GM19023 (cell line): ENCODE measurements at regions not wholly inside any gene's neighbourhood (a gene's known extent, or its start where the extent isn't known, plus 50 kb on each side); places are given as distances from the start of the nearest gene placed in this dataset.

Experiments
- ATAC-seq: cut with Tn5 transposase; IDR thresholded peaks from one replicate; pipeline ENCODE4 v1.9.1; 2021; ENCODE audit warnings: mild to moderate bottlenecking, moderate library complexity; ENCODE audit not compliant: unreplicated experiment

- ATAC-seq, result peak; percentile 86
Measured at GRCh38 chr9:3732077-3733038, 206.6 kb upstream of the RFX3 start.

DNA sequence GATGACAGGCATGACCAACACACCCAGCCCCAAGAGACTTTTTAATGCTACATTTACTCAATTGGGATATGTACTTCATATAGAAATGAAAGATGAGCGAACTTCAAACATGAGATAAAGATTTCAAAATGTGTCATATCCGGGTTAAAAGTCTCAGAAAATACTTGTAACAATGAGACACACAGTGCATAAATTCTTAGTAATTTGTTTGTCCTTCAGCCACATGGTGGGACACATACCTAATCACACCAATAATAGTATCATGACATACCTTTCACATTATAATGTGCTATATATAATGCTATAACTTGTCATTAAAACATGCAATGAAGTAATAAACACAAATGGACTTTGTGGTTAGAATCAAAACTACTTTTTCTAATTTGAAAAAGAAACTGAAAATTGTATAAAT is 204.7 kb upstream of the RFX3 start:
- peak; percentile 36 for ATAC-seq

- no peak for ATAC-seq
Measured at GRCh38 chr9:3721096-3721495, 195.3 kb upstream of the RFX3 start.

DNA sequence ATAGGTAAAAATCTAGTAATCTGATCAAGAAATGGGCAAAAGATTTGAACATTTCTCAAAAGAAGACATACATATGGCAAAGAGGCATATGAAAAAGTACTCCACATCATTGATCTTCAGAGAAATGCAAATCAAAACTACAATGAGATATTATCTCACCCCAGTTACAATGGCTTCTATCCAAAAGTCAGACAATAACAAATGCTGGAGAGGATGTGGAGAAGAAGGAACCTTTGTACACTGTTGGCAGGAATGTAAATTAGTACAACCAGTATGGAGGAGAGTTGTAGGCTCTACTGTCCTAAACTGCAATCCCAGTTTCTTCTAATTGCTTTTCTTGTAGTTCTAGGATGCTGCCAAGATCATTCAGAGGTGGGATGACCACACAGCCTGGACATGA is 193.5 kb upstream of the RFX3 start:
- ATAC-seq, result no peak

DNA sequence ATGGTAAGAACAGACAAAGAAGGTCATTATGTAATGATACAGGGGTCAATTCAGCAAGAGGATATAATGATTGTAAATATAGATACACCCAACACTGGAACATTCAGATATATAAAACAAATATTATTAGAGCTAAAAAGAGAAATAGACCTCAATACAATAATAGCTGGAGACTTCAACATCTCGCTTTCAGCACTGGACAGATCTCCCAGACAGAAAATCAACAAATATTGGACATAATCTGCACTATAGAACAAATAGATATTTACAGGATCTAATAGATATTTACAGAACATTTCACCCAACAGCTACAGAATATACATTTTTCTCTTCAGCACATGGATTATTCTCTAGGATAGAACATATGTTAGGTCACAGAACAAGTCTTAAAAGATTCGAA is 190.6 kb upstream of the RFX3 start:
- no peak for ATAC-seq

DNA sequence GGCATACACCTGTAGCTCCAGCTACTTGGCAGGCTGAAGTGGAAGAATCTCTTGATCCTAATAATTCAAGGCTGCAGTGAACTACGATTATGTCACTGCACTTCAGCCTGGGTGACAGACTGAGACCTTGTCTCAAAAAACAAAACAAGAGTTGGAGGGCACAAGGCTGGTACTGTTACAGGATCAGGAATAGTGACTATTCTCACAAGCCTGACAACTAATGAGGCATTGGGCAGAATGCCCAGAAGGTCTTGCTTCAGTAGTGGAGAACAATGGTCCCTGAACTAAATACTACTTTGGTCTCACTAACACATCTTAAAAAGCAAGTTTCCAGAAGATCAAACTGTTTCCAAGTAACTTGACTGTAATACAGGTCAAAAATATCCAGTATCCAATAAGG is 182.9 kb upstream of the RFX3 start:
- no peak for ATAC-seq

DNA sequence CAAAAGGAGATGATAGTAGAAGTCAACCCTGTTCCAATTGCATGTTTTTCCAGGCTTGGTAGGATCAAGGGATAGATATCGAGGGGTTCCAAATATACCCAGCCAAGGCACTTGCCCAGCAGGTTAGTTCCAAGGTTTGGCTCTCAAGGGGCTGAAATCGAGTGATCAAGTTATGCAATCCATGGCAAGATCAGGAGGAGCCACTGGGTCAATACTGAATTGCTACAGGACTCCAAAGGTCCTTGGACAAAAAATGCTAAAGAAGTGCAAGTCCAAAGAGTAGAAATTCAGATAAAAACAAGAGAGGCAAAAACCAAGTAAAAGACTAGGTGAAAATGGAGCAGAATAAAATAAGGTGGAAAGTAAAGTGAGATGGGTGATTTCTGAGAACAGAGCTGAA is 179.1 kb upstream of the RFX3 start:
- no peak for ATAC-seq

DNA sequence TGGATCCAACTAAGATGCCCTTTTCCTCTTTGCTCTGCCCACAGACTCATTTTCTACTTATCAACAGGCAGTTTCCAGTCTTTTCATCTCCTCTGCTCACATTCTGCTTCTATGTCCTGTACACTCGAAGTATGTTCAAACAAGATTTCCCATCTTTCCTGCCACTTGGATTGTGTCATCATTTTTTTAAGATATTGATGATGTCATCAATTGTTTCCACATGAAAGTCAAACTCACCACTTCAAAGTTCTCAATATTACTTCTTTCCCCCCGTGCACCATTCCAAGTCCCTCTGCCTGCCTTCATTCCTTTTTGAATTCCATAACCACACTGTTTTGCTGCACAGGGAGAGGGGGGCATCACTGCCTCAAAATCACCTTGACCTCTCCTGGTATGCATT is 175.0 kb upstream of the RFX3 start:
- ATAC-seq, result no peak

- no peak for ATAC-seq
Measured at GRCh38 chr9:3699883-3700282, 174.1 kb upstream of the RFX3 start.

- no peak for ATAC-seq
Measured at GRCh38 chr9:3698531-3698930, 172.7 kb upstream of the RFX3 start.

- no peak for ATAC-seq
Measured at GRCh38 chr9:3698076-3698475, 172.3 kb upstream of the RFX3 start.

DNA sequence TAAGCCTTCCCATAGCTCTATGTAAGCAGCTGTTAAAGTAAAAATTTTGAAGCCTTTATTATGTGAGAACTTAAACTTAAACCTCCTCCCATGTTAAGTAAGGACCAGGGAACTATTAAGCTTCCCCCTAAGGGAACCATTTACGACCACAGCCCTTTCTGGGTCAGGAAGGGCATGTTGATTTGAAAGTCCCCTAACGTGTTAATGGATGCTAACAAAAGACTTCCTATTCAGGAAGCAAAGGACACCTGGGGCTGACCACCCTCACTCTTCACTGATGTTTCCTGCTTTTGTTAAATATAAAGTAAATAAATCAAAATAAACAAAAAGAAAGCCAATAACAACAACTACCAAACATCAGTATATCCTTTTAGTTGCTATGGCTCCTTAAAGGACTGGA is 170.6 kb upstream of the RFX3 start:
- no peak for ATAC-seq

DNA sequence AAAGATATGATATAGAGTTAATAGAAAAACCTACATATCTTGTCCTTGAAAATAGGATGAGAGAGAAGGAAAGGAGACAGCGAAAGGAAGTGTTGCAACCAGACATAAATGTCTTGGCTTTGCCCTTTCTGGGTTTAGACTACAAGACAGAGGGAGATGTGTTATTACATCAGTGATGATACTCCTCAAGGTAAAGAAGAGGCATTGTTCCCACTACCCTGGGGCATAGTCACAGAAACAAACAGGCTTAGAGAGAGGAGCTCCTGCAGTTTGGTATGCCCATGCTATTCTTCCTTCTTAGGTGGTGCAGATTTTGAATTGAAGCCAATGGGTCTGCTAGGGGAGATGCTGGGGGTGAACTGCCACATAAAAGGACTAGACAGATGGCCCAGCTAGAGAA is 166.8 kb upstream of the RFX3 start:
- ATAC-seq, result no peak

GRCh38 chr9:3689555-3689954 is 163.8 kb upstream of the RFX3 start:
- no peak for ATAC-seq

GRCh38 chr9:3687145-3687544 is 161.3 kb upstream of the RFX3 start:
- ATAC-seq, result no peak

- ATAC-seq, result no peak
Measured at GRCh38 chr9:3682186-3682585, 156.4 kb upstream of the RFX3 start.

DNA sequence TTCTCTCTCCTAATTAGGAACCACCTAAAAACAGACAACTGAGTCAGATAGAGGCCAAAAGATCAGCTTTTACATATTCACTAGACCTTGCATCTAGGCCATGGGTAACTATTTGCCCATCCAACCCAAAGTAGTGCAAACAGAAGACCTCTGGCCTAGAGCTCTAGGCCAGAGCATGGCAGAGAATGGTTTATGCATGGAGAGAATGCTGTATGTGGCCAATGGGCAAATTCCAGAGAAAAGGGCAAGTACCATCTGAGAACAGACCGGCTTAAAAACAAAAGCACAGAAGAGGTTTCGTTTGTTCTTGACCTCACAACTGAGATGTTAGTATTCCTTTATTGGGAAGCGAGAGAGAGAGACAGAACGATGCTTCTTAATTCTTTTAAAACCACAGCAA is 151.7 kb upstream of the RFX3 start:
- no peak for ATAC-seq

DNA sequence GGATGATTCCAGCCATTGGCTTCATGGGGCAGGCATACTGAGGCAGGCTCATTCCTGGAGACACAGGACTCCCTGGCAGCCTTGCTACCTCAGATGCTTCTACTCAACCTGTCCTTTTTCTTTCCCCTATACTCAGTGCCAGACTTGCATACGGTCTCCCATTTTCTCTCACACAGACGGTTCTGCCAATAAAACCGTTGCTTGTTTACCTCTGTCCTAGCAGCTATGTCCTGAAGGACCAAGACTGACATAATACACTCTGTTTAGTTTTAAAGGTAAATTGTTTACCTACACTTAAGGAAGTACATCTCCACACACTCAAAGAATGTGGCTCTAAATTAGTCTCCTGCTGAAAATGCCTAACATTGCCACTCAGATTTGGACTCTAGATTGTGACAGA is 151.0 kb upstream of the RFX3 start:
- no peak for ATAC-seq

DNA sequence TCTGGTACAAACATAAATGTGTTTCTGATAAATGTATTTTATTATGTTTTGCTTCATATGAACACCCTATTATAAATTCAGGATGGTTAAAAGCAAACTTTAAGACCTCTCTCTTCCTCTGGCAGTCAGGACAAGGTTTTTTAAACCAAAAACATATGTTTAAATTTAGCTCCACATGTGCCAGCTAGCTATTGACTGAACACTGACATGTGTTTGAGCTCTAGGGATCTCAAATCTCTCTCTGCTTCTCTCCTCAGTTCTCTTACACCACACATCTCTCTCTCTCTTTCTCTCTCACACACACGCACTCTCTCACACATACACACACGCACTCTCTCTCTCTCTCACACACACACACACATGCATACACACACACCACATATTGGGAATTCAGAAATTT is 150.1 kb upstream of the RFX3 start:
- ATAC-seq, result no peak

DNA sequence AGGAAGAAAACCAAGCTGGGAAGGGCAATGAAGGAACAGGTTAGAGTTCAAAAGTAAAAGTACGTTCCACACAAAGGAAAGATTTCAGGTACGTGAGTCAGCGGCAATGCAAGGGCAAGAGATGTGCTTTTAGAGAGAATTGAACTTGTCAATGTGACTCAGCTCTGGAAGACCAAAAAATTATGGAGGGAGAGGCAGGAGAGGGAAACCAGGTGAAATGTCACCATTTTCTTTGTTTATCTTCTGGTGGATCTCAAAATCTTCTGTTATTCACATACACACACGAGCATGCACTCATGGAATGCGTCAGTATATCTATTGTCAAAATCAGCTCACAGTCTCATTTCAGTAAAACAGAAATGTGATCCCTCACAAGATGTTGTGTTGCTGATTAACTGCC is 148.8 kb upstream of the RFX3 start:
- ATAC-seq, result no peak

GRCh38 chr9:3672399-3672798 is 146.6 kb upstream of the RFX3 start:
- no peak for ATAC-seq

DNA sequence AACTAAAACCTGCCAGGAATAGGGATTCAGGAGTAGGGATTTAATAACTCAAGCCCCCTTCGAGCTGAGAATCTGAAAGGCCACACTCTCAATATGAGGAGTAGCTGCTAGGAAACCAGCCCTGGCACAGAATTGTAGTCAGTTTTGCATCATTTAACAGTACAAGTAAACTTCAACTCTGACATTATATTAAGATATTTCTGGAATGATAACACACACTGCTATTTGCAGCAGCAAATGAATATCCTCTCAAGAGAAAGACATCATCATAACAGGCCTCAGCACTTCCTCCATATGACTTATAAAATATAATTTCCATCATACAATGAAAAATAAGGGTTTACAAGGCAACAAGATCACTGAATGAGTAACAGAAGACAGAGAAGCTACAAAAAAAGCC is 138.2 kb upstream of the RFX3 start:
- no peak for ATAC-seq

- ATAC-seq, result no peak
Measured at GRCh38 chr9:3662671-3663070, 136.9 kb upstream of the RFX3 start.
